Upper lobe of left lung (tissue), 4 donors: ENCODE measurements at regions not wholly inside any gene's neighbourhood (a gene's known extent, or its start where the extent isn't known, plus 50 kb on each side); places are given as distances from the start of the nearest gene placed in this dataset.

Experiments
- EP300 ChIP-seq, 4 donors: sonication (generic); formaldehyde crosslinking; IDR thresholded peaks; one replicate each; pipeline ENCODE4 v1.5.1; 2017; ENCODE audit warnings: antibody characterized with exemption in 4 of 4, control low read depth in 2 of 4
- POLR2A ChIP-seq, 4 donors: fragments of 450-650 bp; IDR thresholded peaks; one replicate each; pipeline ENCODE4 v1.5.1; 2016 to 2017; ENCODE audit warnings: antibody characterized with exemption in 4 of 4, mild to moderate bottlenecking in 2 of 4
- POLR2AphosphoS5 ChIP-seq, 2 donors: sonication (generic); formaldehyde crosslinking; IDR thresholded peaks; one replicate each; pipeline ENCODE4 v1.5.1; 2017; ENCODE audit warnings: antibody characterized with exemption in 2 of 2
- TF ChIP-seq, protein P1 (sequence below), 6 experiments: fragments of 450-650 bp in 4 of 6; fragments of 200-600 bp in 2 of 6; sonication (generic) in 2 of 6; IDR thresholded peaks; one replicate each; pipeline ENCODE4 v1.5.1; 2016 to 2019; ENCODE audit warnings: antibody characterized with exemption in 6 of 6

DNA sequence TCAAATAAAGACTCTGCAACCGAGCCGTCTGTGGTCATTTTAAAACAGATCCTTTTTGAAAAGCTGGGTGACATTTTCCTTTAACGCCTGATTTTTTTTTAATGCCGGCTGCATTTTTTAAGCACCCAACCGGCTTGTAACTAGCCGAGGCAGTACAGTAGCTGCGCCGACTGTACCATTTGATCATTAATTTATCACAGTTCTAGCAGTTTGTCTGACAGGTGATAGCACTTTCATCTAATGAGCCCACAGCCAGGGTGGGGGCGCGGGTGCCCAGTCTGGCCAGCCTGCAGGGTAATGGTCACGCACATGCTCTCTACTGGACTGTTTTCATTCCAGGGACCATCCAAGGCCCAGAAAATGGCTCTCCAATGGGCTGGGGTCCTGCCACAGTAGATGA lies 68.8 kb downstream of the IRX5 start:
- TF ChIP-seq, protein P1, sequence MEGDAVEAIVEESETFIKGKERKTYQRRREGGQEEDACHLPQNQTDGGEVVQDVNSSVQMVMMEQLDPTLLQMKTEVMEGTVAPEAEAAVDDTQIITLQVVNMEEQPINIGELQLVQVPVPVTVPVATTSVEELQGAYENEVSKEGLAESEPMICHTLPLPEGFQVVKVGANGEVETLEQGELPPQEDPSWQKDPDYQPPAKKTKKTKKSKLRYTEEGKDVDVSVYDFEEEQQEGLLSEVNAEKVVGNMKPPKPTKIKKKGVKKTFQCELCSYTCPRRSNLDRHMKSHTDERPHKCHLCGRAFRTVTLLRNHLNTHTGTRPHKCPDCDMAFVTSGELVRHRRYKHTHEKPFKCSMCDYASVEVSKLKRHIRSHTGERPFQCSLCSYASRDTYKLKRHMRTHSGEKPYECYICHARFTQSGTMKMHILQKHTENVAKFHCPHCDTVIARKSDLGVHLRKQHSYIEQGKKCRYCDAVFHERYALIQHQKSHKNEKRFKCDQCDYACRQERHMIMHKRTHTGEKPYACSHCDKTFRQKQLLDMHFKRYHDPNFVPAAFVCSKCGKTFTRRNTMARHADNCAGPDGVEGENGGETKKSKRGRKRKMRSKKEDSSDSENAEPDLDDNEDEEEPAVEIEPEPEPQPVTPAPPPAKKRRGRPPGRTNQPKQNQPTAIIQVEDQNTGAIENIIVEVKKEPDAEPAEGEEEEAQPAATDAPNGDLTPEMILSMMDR (IDR thresholded peaks at IDR 0.05): no peak
- TF ChIP-seq POLR2AphosphoS5 (IDR thresholded peaks at IDR 0.05): no peak
- TF ChIP-seq POLR2A (IDR thresholded peaks at IDR 0.05): no peak
- no peak for TF ChIP-seq EP300 (IDR thresholded peaks at IDR 0.05)
